Retinal pigment epithelial cell (primary cell): ENCODE measurements at regions not wholly inside any gene's neighbourhood (a gene's known extent, or its start where the extent isn't known, plus 50 kb on each side); places are given as distances from the start of the nearest gene placed in this dataset.

Source experiments
- DNase-seq: peaks from one replicate; pipeline ENCODE4 v3.0.0-alpha.2; 2010; ENCODE audit warnings: low read depth
- H3K4me3 ChIP-seq: 2 replicates; pipeline ENCODE4 v1.5.1; 2011; ENCODE audit warnings: mild to moderate bottlenecking, low read length, control low read depth, moderate library complexity
- CTCF ChIP-seq: conservative IDR thresholded peaks from 2 replicates; pipeline ENCODE4 v1.5.1; 2011; ENCODE audit warnings: low read depth, low read length, control low read depth, inconsistent platforms

- no peak overlapping the region for H3K4me3 ChIP-seq
- no peak for TF ChIP-seq CTCF
- DNase-seq = no peak
These were observed 332.6 kb upstream of the PDE4D start for GRCh38 chr5:60226128-60226527.

GRCh38 chr5:60223342-60223741 lies 329.8 kb upstream of the PDE4D start:
- no peak overlapping the region for H3K4me3 ChIP-seq
- TF ChIP-seq CTCF = no peak
- DNase-seq = no peak

GRCh38 chr5:60219921-60220320 lies 326.4 kb upstream of the PDE4D start:
- no peak for TF ChIP-seq CTCF
- H3K4me3 ChIP-seq = no peak overlapping the region
- no peak for DNase-seq

GRCh38 chr5:60210810-60211209 lies 317.3 kb upstream of the PDE4D start:
- H3K4me3 ChIP-seq = no peak overlapping the region
- TF ChIP-seq CTCF = no peak
- no peak for DNase-seq

GRCh38 chr5:60209146-60209840 lies 315.8 kb upstream of the PDE4D start:
- no peak overlapping the region for H3K4me3 ChIP-seq
- no peak for TF ChIP-seq CTCF
- no peak for DNase-seq

- DNase-seq = no peak
- TF ChIP-seq CTCF = no peak
- no peak overlapping the region for H3K4me3 ChIP-seq
These were observed 315.2 kb upstream of the PDE4D start for GRCh38 chr5:60208716-60209115.

GRCh38 chr5:60207040-60207439 lies 313.5 kb upstream of the PDE4D start:
- no peak for TF ChIP-seq CTCF
- no peak for DNase-seq
- H3K4me3 ChIP-seq = no peak overlapping the region
